SK-N-SH treated with all-trans-retinoic acid at 6 μM for 48 hours (cell line): ENCODE measurements at regions not wholly inside any gene's neighbourhood (a gene's known extent, or its start where the extent isn't known, plus 50 kb on each side); places are given as distances from the start of the nearest gene placed in this dataset.

ENCODE experiments used
- ARNTL ChIP-seq: fragments of 450-650 bp; formaldehyde crosslinking; IDR thresholded peaks from 2 replicates; pipeline ENCODE4 v1.5.0; 2020; ENCODE audit warnings: low read depth, mild to moderate bottlenecking, moderate library complexity, borderline replicate concordance
- BACH2 ChIP-seq: fragments of 250-450 bp; sonication (Bioruptor Pico); IDR thresholded peaks from 2 replicates; pipeline ENCODE4 v1.9.0; 2021; ENCODE audit warnings: mild to moderate bottlenecking, borderline replicate concordance
- CREB5 ChIP-seq: fragments of 250-450 bp; sonication (Bioruptor Pico); IDR thresholded peaks from 2 replicates; pipeline ENCODE4 v1.5.1; 2020; ENCODE audit warnings: low read depth, mild to moderate bottlenecking, moderate library complexity
- CSDC2 ChIP-seq: fragments of 250-450 bp; sonication (Bioruptor Pico); IDR thresholded peaks from 2 replicates; pipeline ENCODE4 v1.5.0; 2020; ENCODE audit warnings: mild to moderate bottlenecking, moderate library complexity
- ESRRG ChIP-seq: fragments of 250-450 bp; sonication (Bioruptor Pico); IDR thresholded peaks from 2 replicates; pipeline ENCODE4 v1.6.1; 2021; ENCODE audit warnings: mild to moderate bottlenecking
- GLIS3 ChIP-seq: fragments of 250-450 bp; sonication (Bioruptor Pico); IDR thresholded peaks from 2 replicates; pipeline ENCODE4 v1.5.0; 2020; ENCODE audit warnings: mild to moderate bottlenecking, moderate library complexity
- OSR1 ChIP-seq: fragments of 250-450 bp; sonication (Bioruptor Pico); IDR thresholded peaks from 2 replicates; pipeline ENCODE4 v1.8.0; 2022; ENCODE audit warnings: moderate library complexity, mild to moderate bottlenecking, inconsistent platforms
- PATZ1 ChIP-seq: fragments of 250-450 bp; sonication (Bioruptor Pico); IDR thresholded peaks from 2 replicates; pipeline ENCODE4 v1.8.0; 2020; ENCODE audit warnings: mild to moderate bottlenecking, moderate library complexity, borderline replicate concordance
- POU6F1 ChIP-seq: fragments of 250-450 bp; sonication (Bioruptor Pico); IDR thresholded peaks from 2 replicates; pipeline ENCODE4 v1.8.0; 2021; ENCODE audit warnings: low read depth, mild to moderate bottlenecking, moderate library complexity, borderline replicate concordance
- RARB ChIP-seq: fragments of 250-450 bp; sonication (Bioruptor Pico); IDR thresholded peaks from 2 replicates; pipeline ENCODE4 v1.8.0; 2021; ENCODE audit warnings: mild to moderate bottlenecking, moderate library complexity
- TCF4 ChIP-seq: fragments of 250-450 bp; sonication (Bioruptor Pico); IDR thresholded peaks from 2 replicates; pipeline ENCODE4 v1.8.0; 2021; ENCODE audit warnings: mild to moderate bottlenecking, moderate library complexity, borderline replicate concordance
- TSHZ2 ChIP-seq: fragments of 250-450 bp; sonication (Bioruptor Pico); IDR thresholded peaks from 2 replicates; pipeline ENCODE4 v1.5.0; 2020; ENCODE audit warnings: mild to moderate bottlenecking, moderate library complexity
- ZFP3 ChIP-seq: fragments of 250-450 bp; sonication (Bioruptor Pico); IDR thresholded peaks from 2 replicates; pipeline ENCODE4 v1.5.0; 2020; ENCODE audit warnings: mild to moderate bottlenecking, moderate library complexity
- ZFP30 ChIP-seq: fragments of 450-650 bp; formaldehyde crosslinking; IDR thresholded peaks from 2 replicates; pipeline ENCODE4 v1.5.0; 2022; ENCODE audit warnings: mild to moderate bottlenecking, moderate library complexity

- TF ChIP-seq OSR1 (CRISPR knock-in tag) (no peak), CSDC2 (no peak), CREB5 (CRISPR knock-in tag) (no peak), BACH2 (CRISPR knock-in tag) (no peak), ESRRG (CRISPR knock-in tag) (no peak), ZFP3 (CRISPR knock-in tag) (no peak), ZFP30 (no peak), ARNTL (CRISPR knock-in tag) (no peak), PATZ1 (CRISPR knock-in tag) (no peak), TCF4 (CRISPR knock-in tag) (no peak), TSHZ2 (CRISPR knock-in tag) (no peak), POU6F1 (no peak), RARB (no peak), GLIS3 (no peak)
These were observed 399.4 kb upstream of the ATP11B start for GRCh38 chr3:182393830-182394367.
